Uterus (tissue), 3 donors: ENCODE measurements at regions not wholly inside any gene's neighbourhood (a gene's known extent, or its start where the extent isn't known, plus 50 kb on each side); places are given as distances from the start of the nearest gene placed in this dataset.

Source experiments
- DNase-seq, 2 donors: peaks; one replicate each; pipeline ENCODE4 v3.0.0-alpha.2; 2019 to 2020
- H3K27ac ChIP-seq, 2 donors: fragments of 200-600 bp; sonication (generic); 1 replicate in 1 of 2; 2 replicates in 1 of 2; pipeline ENCODE4 v1.5.1; 2016 to 2018
- H3K27me3 ChIP-seq, 2 donors: fragments of 200-600 bp; sonication (generic); one replicate each; pipeline ENCODE4 v1.5.1; 2018 to 2019; ENCODE audit warnings: control low read depth in 1 of 2
- H3K36me3 ChIP-seq, 2 donors: fragments of 200-600 bp; sonication (generic); one replicate each; pipeline ENCODE4 v1.5.1; 2019; ENCODE audit warnings: control low read depth in 1 of 2
- H3K4me1 ChIP-seq, 2 donors: fragments of 200-600 bp; sonication (generic); one replicate each; pipeline ENCODE4 v1.5.1; 2018 to 2019; ENCODE audit warnings: control low read depth in 1 of 2
- H3K4me3 ChIP-seq, 2 donors: fragments of 200-600 bp; sonication (generic); 1 replicate in 1 of 2; 2 replicates in 1 of 2; pipeline ENCODE4 v1.5.1; 2018 to 2019; ENCODE audit warnings: mild to moderate bottlenecking in 1 of 2
- H3K9me3 ChIP-seq, 2 donors: fragments of 200-600 bp; sonication (generic); one replicate each; pipeline ENCODE4 v1.5.1; 2019; ENCODE audit warnings: control low read depth in 1 of 2
- CTCF ChIP-seq, 4 experiments: fragments of 200-600 bp in 2 of 4; fragments of 450-650 bp in 2 of 4; sonication (generic) in 2 of 4; IDR thresholded peaks; one replicate each; pipeline ENCODE4 v1.5.1; 2016 to 2019; ENCODE audit warnings: antibody characterized with exemption in 4 of 4, mild to moderate bottlenecking in 2 of 4, moderate library complexity in 1 of 4
- POLR2A ChIP-seq, 2 donors: fragments of 450-650 bp; IDR thresholded peaks; one replicate each; pipeline ENCODE4 v1.6.1; 2016; ENCODE audit warnings: antibody characterized with exemption in 2 of 2, mild to moderate bottlenecking in 1 of 2, moderate library complexity in 1 of 2
- intact Hi-C: fragments of 100-400 bp; cut with DNase I; formaldehyde crosslinking; loops from one replicate; pipeline ENCODE4 v1.15.1; 2023; ENCODE audit warnings: low total_unique reads
- donor health status: DM: yes; HTN: yes; CAD: no.

GRCh38 chr9:31124389-31124788 lies 1260.1 kb upstream of the ACO1 start:
- Histone ChIP-seq H3K4me3 (no peak overlapping the region), H3K27ac (no peak overlapping the region), H3K27me3 (no peaks in the 10 kb centered on the region), H3K9me3 (no peaks in the 10 kb centered on the region), H3K4me1 (no peaks in the 10 kb centered on the region), H3K36me3 (no peaks in the 10 kb centered on the region)
- intact Hi-C loops: no loop called here
- DNase-seq: no peak
- no peak for TF ChIP-seq CTCF (IDR thresholded peaks at IDR 0.05)
- TF ChIP-seq POLR2A (IDR thresholded peaks at IDR 0.05): no peak

- Histone ChIP-seq H3K9me3 (no peaks in the 10 kb centered on the region), H3K4me3 (no peak overlapping the region), H3K4me1 (no peaks in the 10 kb centered on the region), H3K27ac (no peak overlapping the region), H3K36me3 (no peaks in the 10 kb centered on the region), H3K27me3 (no peaks in the 10 kb centered on the region)
- no peak for DNase-seq
- TF ChIP-seq POLR2A (IDR thresholded peaks at IDR 0.05) (no peak), CTCF (IDR thresholded peaks at IDR 0.05) (no peak)
- intact Hi-C loops: no loop called here
Observed at GRCh38 chr9:31135567-31135966, 1248.9 kb upstream of the ACO1 start.

GRCh38 chr9:31136524-31136923 lies 1247.9 kb upstream of the ACO1 start:
- Histone ChIP-seq H3K9me3 (no peaks in the 10 kb centered on the region), H3K4me1 (no peaks in the 10 kb centered on the region), H3K4me3 (no peak overlapping the region), H3K36me3 (no peaks in the 10 kb centered on the region), H3K27ac (no peak overlapping the region), H3K27me3 (no peaks in the 10 kb centered on the region)
- no peak for DNase-seq
- intact Hi-C loops: no loop called here
- TF ChIP-seq CTCF (IDR thresholded peaks at IDR 0.05) (no peak), POLR2A (IDR thresholded peaks at IDR 0.05) (no peak)

GRCh38 chr9:31137176-31138160 lies 1247.0 kb upstream of the ACO1 start:
- no peaks in the 10 kb centered on the region for H3K4me1 ChIP-seq
- H3K27ac ChIP-seq: no peak overlapping the region
- no peak overlapping the region for H3K4me3 ChIP-seq
- H3K36me3 ChIP-seq: no peaks in the 10 kb centered on the region
- TF ChIP-seq CTCF (IDR thresholded peaks at IDR 0.05): no peak
- no peaks in the 10 kb centered on the region for H3K9me3 ChIP-seq
- no peaks in the 10 kb centered on the region for H3K27me3 ChIP-seq
- intact Hi-C loops: no loop called here
- no peak for DNase-seq

- Histone ChIP-seq H3K27me3 (no peaks in the 10 kb centered on the region), H3K9me3 (no peaks in the 10 kb centered on the region), H3K27ac (no peak overlapping the region), H3K4me3 (no peak overlapping the region), H3K4me1 (no peaks in the 10 kb centered on the region), H3K36me3 (no peaks in the 10 kb centered on the region)
- TF ChIP-seq CTCF (IDR thresholded peaks at IDR 0.05) (no peak), POLR2A (IDR thresholded peaks at IDR 0.05) (no peak)
- no peak for DNase-seq
- intact Hi-C loops: no loop called here
Observed at GRCh38 chr9:31140316-31140715, 1244.1 kb upstream of the ACO1 start.
